Spleen (tissue), 7 donors: ENCODE measurements at regions not wholly inside any gene's neighbourhood (a gene's known extent, or its start where the extent isn't known, plus 50 kb on each side); places are given as distances from the start of the nearest gene placed in this dataset.

Source experiments
- CTCF ChIP-seq, 11 experiments: fragments of 200-600 bp in 7 of 11; fragments of 450-650 bp in 4 of 11; sonication (generic) in 4 of 11; IDR thresholded peaks in 8 of 11; conservative IDR thresholded peaks in 3 of 11; 1 replicate in 7 of 11; 2 replicates in 4 of 11; pipeline versions ENCODE4 v1.4.0 to v1.8.0; 2016 to 2021; ENCODE audit warnings: antibody characterized with exemption in 11 of 11, inconsistent platforms in 4 of 11, mild to moderate bottlenecking in 1 of 11
- POLR2A ChIP-seq, 3 donors: fragments of 450-650 bp; IDR thresholded peaks; one replicate each; pipeline ENCODE4 v1.5.1; 2017; ENCODE audit warnings: antibody characterized with exemption in 3 of 3, mild to moderate bottlenecking in 1 of 3
- POLR2AphosphoS5 ChIP-seq, 3 donors: sonication (generic); formaldehyde crosslinking; IDR thresholded peaks; one replicate each; pipeline ENCODE4 v1.5.1; 2017; ENCODE audit warnings: antibody characterized with exemption in 3 of 3
- donor health status: DM: no; HTN: no; CAD: no; lungs with moderate emphysema.
- donor health status: DM: no; HTN: no; CAD: no.
- donor health status: DM: no; HTN: no; CAD: no.

- TF ChIP-seq CTCF (IDR thresholded peaks at IDR 0.05 in 8 of 11, conservative IDR thresholded peaks at IDR 0.05 in 3 of 11) (no peak), POLR2AphosphoS5 (IDR thresholded peaks at IDR 0.05) (no peak), POLR2A (IDR thresholded peaks at IDR 0.05) (no peak)
Measured at GRCh38 chr6:49300443-49300842, 162.6 kb downstream of the MMUT start.
